Kidney tubule cell (primary cell): ENCODE measurements at regions not wholly inside any gene's neighbourhood (a gene's known extent, or its start where the extent isn't known, plus 50 kb on each side); places are given as distances from the start of the nearest gene placed in this dataset.
"Not testable (repeated sequence)": the region's sequence is repeated elsewhere in the genome, so short reads cannot be mapped to it uniquely, and the experiment has no call there.

ENCODE experiments used
- DNase-seq: peaks from one replicate; pipeline ENCODE4 v3.0.0-alpha.2; 2018; ENCODE audit warnings: low spot score

DNA sequence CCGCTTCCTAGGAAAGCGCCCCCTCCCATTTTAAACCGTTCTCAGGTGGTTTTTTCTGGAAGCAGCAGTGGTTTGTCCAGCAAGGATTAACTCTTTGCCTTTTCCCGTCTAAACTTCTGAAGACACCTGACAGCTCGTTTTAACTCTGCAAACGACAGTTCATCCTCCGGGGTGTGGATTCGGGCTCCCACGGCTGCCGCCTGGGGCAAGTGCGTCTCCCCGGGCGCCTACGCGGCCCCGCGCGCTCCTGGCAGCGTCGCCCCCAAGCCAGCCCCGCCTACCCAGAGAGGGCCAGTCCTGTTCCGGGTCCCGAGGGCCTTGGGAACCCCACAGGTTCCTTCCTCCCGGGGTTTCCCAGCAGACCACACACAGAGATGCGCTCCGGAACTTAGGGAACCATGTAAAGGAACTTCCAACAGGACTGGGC is 54.4 kb downstream of the PRR18 start:
- no peak for DNase-seq

DNA sequence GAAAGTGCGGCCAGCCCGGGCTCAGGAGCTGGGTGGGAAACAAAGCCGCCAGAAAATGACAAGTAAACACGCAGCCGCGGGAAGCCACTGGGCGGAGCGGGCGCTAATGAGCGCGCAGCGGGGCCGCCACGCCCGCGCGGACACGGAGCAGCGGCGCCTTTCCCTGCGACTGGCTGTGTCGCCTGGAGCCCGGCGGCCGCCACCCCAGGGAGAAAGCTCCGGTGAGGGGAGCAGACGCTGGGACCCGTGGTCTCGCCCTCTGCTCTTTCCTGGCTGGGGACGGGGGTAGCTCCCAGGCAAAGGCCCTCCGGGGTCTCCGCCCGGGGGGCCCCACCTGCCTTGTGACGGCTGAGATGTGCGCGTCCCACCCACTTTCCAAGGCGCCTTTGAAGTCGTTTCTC is 54.9 kb downstream of the PRR18 start:
- DNase-seq = no peak

- no peak for DNase-seq
Measured at GRCh38 chr6:166252601-166253000, 55.6 kb downstream of the PRR18 start.

GRCh38 chr6:166251655-166252054 is 56.5 kb downstream of the PRR18 start:
- DNase-seq = no peak

DNA sequence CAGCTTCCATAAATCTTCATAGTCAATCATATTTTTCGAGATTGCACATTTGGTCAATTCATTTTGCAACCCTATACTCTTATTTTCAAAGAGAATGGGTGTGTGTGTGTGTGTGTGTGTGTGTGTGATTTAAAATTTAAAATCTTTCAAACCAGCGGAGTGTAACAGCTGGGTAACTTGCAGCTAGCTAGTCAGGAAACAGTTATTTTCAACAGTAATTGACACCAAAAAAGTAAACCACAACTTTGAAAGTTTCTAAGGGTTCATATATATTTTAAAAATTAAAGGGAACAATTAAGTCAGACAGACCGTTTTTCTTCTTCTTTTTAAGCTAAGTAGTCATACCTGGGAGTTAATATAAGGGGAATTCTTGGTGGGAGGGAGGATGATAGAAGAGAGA is 57.0 kb downstream of the PRR18 start:
- no peak for DNase-seq

GRCh38 chr6:166249061-166249785 is 59.0 kb downstream of the PRR18 start:
- not testable (repeated sequence) for DNase-seq

GRCh38 chr6:166245148-166245547 is 63.0 kb downstream of the PRR18 start:
- DNase-seq = no peak

- DNase-seq = no peak
Measured at GRCh38 chr6:166244353-166245045, 63.7 kb downstream of the PRR18 start.

- peak; percentile 11 for DNase-seq
Measured at GRCh38 chr6:166242888-166243287, 65.3 kb downstream of the PRR18 start.

DNA sequence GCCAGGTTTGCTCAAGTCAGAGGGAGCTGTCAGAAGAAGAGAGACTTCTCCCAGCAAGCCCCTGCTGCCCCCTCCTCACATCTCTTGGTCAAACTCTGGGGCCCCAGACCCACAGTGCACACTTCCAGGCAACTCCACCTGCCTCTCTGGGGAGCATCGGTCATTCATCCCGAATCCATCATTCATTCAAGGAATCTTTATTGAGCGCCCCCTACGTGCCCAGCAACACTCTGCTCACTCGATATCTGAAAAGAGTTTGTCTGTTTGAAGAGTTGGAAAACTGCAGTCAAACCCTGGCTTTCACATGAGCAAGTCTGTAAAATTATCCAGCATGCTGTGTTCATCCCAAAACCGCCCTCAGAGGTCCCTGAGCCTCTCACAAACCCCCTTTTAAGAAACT is 66.2 kb downstream of the PRR18 start:
- DNase-seq = no peak

- no peak for DNase-seq
Measured at GRCh38 chr6:166240889-166241288, 67.3 kb downstream of the PRR18 start.

DNA sequence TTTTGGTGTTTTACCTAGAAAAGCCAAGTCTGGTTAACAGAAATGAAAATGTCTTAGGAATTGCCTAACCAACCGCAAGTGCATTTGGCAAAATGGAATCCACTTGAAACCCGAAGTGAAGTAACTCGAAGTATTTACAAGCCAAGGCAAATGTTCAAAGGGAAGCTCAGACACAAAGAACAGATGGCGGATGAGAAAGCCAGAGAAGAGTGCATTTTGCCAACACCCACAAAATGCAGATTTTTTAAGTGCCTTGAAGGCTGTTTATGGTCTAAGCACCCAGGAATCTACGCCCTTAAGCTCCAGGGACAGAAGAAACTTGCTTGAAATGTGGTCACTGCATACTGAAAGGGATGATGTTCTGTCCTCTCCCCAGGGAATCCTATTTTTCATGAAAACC is 70.0 kb upstream of the TBXT start:
- no peak for DNase-seq

- DNase-seq = no peak
Measured at GRCh38 chr6:166236596-166236995, 68.9 kb upstream of the TBXT start.

- DNase-seq = no peak
Measured at GRCh38 chr6:166235666-166236292, 68.1 kb upstream of the TBXT start.

GRCh38 chr6:166231181-166231580 is 63.5 kb upstream of the TBXT start:
- not testable (repeated sequence) for DNase-seq

DNA sequence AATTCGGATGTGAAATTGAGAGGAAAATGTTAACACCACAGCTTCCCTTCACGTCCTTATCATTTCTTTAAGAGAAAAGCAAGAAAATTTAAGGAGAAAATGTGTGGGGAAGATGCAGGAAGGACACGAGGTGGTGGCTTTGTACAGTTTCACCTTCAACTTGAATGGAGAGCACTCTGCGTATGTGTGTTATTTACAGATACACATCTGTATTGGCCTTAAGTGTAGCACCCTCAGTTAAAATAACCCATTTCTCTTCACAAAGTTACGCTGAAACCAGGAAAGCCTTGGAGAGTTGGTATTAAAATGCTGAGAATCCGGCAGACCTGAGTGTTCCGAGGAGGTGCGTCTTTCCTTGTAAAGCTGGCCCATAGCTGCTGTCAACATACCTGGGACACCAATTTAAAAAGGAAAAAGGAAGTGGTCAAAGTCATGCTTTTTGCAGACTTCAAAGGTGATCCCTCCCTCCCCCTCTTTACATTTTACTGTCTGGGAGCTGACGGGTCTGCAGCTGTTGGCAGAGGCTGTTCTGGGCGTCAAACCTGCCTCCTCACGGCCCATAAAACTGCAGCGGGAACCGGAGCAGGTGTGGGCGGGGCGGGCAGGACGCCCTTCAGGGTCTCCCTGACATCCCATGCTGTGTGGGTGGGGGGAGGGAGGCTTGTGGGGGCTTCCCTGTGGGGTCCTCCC is 61.3 kb upstream of the TBXT start:
- DNase-seq = no peak

- no peak for DNase-seq
Measured at GRCh38 chr6:166228425-166228824, 60.8 kb upstream of the TBXT start.

- no peak for DNase-seq
Measured at GRCh38 chr6:166223079-166223478, 55.4 kb upstream of the TBXT start.

- no peak for DNase-seq
Measured at GRCh38 chr6:166222631-166223030, 55.0 kb upstream of the TBXT start.

DNA sequence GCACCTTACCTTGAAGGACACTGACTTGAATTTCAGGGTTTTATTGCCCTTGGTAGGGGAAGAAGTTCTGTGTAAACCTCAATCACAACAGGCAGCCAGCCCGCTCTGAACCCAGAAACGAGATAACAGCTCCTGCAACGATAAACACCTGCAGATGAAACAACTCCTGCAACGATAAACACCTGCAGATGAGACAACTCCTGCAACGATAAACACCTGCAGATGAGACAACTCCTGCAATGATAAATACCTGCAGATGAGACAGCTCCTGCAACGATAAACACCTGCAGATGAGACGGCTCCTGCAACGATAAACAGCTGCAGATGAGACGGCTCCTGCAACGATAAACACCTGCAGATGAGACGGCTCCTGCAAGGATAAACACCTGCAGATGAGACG is 54.0 kb upstream of the TBXT start:
- DNase-seq = no peak

GRCh38 chr6:166221040-166221439 is 53.4 kb upstream of the TBXT start:
- DNase-seq = no peak
